GM08714 (cell line): ENCODE measurements at regions not wholly inside any gene's neighbourhood (a gene's known extent, or its start where the extent isn't known, plus 50 kb on each side); places are given as distances from the start of the nearest gene placed in this dataset.
A peak's percentile ranks its signal among the peaks of the same experiment; 100 is the strongest.
"Not testable (repeated sequence)": the region's sequence is repeated elsewhere in the genome, so short reads cannot be mapped to it uniquely, and the experiment has no call there.

Experiments used
- H3K4me3 ChIP-seq: fragments of 200-500 bp; sonication (Bioruptor generic); 2 replicates; pipeline ENCODE4 v1.5.1; 2014; ENCODE audit warnings: mild to moderate bottlenecking, low read length, inconsistent platforms

- H3K4me3 ChIP-seq, result not testable (repeated sequence)
Observed at GRCh38 chr10:47711428-47711827, 52.0 kb downstream of the SYT15B start.

- not testable (repeated sequence) for H3K4me3 ChIP-seq
Observed at GRCh38 chr10:47710443-47710842, 52.9 kb downstream of the SYT15B start.

DNA sequence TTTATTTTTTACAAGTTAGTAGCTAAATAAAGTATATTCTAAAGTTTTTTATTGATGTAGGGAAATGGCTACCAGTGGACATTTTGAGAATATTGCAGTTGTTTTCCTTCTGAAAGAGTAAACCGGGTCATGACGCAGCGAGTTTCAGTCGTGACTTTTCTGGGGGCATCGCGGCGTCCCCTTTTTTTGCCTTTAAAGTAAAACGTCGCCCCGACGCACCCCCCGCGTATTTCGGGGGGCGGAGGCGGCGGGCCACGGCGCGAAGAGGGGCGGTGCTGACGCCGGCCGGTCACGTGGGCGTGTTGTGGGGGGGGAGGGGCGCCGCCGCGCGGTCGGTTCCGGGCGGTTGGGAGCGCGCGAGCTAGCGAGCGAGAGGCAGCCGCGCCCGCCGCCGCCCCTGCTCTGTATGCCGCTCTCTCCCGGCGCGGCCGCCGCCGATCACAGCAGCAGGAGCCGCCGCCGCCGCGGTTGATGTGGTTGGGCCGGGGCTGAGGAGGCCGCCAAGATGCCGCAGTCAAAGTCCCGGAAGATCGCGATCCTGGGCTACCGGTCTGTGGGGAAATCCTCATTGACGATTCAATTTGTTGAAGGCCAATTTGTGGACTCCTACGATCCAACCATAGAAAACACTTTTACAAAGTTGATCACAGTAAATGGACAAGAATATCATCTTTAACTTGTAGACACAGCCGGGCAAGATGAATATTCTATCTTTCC lies 57.5 kb downstream of the SYT15B start:
- H3K4me3 ChIP-seq, result peak overlapping the region; percentile 60; the same call in 1 of the 2 replicates

DNA sequence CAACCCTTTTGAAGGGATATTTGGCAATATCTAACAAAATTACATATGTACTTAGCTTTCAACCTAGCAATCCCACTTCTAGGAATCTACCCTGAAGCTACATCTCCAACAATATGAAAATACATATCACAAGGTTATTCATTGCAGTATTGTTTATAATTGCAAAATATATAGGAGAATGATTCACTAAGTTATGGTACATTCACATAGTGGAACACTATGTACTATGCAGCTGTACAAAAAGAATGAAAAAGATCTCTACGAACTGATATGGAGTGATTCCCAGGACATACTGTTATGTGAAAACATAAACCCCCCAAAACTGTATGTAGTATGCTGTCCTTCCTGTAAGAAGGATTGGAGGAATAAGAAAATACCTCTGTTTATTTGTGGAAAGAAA lies 62.1 kb downstream of the SYT15B start:
- not testable (repeated sequence) for H3K4me3 ChIP-seq

DNA sequence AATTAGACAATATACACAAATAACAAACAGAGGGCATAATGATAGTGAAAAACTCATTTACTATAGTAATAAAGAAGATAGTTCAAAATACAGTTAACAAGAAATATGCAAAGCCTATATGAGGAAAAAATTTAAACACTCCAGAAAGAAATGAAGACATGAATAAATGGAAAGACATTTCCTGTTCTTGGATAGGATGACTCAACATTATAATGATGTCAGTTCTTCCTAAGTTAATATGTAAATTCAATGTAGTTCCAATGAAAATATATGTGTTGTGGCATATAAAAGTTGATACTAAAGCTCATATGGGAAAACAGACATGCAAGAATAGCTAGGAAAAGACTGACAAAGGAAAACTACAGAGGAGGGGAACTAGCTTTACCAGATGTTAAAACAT lies 63.5 kb downstream of the SYT15B start:
- not testable (repeated sequence) for H3K4me3 ChIP-seq

DNA sequence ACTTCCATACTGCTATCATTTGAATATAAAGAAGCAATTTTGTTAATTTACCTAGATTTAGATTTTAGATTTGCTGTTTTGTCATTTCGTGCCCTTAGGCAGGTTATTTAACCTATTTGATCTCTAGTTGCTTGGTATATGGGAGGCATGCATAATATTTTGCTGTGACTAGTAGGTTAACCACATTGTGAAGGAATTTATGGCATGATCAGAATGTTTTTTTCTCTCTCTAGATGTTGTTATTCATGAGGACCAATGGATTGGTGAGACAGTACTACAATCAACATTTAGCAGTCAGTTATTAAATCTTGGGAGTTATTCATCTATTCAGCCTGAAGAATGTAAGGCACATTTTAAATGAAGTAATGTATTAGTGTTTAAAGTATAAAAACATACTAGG lies 67.2 kb downstream of the SYT15B start:
- not testable (repeated sequence) for H3K4me3 ChIP-seq

DNA sequence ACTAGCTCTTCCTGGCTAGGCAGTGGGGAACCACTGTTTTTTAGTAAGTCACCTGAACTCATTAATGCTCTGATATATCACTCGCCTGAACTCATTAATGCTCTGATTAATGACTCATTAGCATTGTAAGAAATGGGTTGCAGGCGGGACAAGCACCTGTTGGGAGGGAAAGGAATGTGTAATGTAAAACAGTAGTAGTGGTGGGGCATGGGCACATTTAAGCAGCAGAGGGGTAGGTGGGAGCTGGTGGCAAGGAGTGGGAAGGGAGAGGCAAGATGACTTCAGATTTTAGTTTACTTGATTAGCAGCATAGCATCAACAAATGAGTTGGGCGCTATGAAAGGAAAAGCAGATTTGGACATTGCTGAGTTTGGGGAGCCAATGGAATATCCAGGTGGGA lies 68.2 kb downstream of the SYT15B start:
- H3K4me3 ChIP-seq, result not testable (repeated sequence)

- H3K4me3 ChIP-seq, result not testable (repeated sequence)
Observed at GRCh38 chr10:47690304-47690703, 73.1 kb downstream of the SYT15B start.

- H3K4me3 ChIP-seq, result not testable (repeated sequence)
Observed at GRCh38 chr10:47683826-47684475, 79.4 kb downstream of the SYT15B start.

DNA sequence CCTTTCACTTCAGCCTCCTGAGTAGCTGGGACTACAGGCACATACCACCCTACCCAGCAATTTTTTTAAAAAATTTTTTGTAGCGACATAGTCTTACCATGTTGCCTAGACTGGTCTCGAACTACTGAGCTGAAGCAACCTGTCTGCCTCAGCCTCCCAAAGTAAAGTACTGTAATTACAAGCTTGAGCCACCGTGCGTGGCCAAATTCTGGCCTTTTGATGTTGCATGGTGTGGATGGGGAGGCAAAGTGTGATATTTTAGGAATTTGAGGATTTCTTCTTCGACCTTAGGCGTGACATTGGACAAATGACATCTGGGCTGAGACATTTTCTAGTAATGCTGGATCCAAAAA lies 81.8 kb downstream of the SYT15B start:
- H3K4me3 ChIP-seq, result not testable (repeated sequence)

- H3K4me3 ChIP-seq, result not testable (repeated sequence)
Observed at GRCh38 chr10:47680848-47681637, 82.3 kb downstream of the SYT15B start.

- H3K4me3 ChIP-seq, result not testable (repeated sequence)
Observed at GRCh38 chr10:47676102-47676501, 87.3 kb downstream of the SYT15B start.

DNA sequence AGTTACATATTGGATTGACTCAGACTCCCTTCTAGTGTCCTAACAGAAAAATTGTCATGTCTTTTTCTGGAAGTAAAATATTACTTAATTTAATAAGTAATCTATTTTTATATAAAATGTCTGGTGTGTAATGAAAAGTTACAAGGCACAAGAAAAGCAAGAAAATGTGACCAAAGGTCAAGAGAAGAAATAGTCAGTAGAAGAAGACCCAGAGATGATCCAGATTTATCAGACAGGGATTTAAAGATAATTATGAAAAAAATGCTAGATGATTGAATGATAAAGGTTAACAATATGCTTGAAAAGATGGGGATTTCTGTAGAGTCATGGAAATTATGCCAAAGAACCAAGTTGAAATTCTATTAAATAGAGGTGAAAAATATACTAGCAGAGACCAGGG lies 87.8 kb downstream of the SYT15B start:
- not testable (repeated sequence) for H3K4me3 ChIP-seq

GRCh38 chr10:47673128-47673527 lies 90.3 kb downstream of the SYT15B start:
- H3K4me3 ChIP-seq, result not testable (repeated sequence)

DNA sequence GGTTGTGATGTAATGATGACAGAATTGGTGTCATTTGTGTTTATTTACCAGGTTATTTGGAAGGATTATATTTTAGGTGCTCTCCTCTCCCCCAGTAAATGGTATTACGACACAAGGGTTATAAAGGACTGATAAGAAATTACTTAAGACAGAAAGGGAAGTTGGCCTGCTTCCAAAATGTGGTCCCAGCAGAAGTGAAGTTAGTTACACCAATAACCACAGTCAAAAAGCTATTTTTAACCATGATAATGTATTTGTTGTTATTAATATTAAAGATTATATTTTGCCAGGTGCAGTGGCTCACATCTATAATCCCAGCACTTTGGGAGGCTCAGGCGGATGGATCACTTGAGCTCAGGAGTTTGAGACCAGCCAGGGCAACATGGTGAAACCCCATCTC lies 92.5 kb downstream of the SYT15B start:
- H3K4me3 ChIP-seq, result not testable (repeated sequence)

DNA sequence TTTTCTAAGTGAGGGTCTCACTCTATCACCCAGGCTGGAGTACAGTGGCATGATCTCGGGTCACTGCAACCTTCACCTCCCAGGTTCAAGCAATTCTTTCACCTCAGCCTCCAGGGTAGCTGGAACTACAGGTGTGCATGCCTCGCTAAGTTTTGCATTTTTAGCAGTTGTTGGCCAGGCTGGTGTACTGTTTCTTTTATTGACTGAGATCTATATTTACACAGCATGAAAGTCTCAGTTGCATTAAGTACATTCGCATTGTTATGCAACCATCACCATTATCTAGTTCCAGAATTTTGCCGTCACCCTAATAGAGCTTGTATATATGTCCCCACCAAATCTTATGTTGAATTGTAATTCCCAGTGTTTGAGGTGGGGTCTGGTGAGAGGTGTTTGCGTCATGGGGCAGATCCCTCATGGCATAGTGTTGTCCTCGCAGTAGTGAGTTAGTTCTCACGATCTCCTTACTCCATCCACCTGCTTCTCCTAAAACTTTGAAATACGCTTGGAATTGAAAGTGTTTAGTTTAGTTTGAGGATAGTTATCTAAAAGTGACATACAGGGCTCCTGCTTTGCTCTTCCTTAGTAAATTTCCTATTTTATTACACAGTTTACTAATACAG lies 101.3 kb downstream of the SYT15B start:
- H3K4me3 ChIP-seq, result not testable (repeated sequence)

- H3K4me3 ChIP-seq, result not testable (repeated sequence)
Observed at GRCh38 chr10:47656732-47657131, 106.7 kb downstream of the SYT15B start.

GRCh38 chr10:47654161-47654560 lies 109.2 kb downstream of the SYT15B start:
- H3K4me3 ChIP-seq, result not testable (repeated sequence)

DNA sequence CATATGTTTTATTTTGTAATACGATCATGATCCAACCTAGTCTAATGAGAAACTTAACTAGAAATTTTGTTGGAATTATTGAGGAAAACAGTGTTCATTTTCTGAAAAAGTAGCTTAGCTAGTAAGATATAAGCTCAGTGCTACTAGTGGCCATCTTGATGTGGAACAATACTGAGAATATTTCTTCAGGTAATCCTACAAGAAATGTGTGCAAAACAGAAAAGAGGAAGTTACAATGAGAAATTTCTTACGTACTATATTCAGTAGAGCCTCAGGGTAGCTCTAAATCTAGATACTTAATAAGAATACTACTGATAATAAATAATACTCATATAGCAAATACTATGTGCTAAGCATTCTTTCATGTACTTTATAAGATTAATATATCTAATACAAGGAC lies 114.8 kb downstream of the SYT15B start:
- not testable (repeated sequence) for H3K4me3 ChIP-seq

- H3K4me3 ChIP-seq, result not testable (repeated sequence)
Observed at GRCh38 chr10:47647523-47648101, 115.8 kb downstream of the SYT15B start.

DNA sequence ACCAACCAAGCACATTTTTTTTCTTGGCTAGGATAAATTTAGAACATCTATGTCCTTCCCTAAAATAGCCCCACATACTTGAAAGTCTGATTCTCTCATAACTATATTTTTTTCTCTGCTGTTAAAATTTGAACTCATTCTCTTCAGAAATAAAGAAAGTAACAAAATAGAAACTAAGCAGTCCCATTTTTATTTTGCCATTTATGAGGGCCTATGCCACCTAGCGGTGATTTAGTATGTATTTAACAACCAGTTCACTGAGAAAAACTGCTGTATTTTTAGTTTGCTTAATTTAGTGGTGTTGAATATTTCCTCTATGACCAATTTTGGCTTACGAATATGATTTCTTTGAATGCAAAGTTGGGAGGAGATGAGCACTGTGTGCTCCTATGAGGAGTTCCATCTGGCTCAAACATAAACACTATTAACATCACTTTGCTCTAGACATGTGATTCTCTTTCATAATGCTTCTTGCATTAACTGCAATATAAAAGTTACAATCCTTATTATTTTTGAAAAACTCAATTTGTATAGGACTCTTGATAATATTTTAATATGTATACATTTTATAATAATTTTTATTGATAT lies 116.6 kb downstream of the SYT15B start:
- H3K4me3 ChIP-seq, result not testable (repeated sequence)
